ENCODE measurements at regions not wholly inside any gene's neighbourhood (a gene's known extent, or its start where the extent isn't known, plus 50 kb on each side); places are given as distances from the start of the nearest gene placed in this dataset.

- TF ChIP-seq CTCF (IDR thresholded peaks at IDR 0.05) (no peak), POLR2A (IDR thresholded peaks at IDR 0.05) (no peak)
Measured at GRCh38 chr9:99511723-99512122, 289.6 kb downstream of the SEC61B start.
